HG02973 (cell line): ENCODE measurements at regions not wholly inside any gene's neighbourhood (a gene's known extent, or its start where the extent isn't known, plus 50 kb on each side); places are given as distances from the start of the nearest gene placed in this dataset.
"Not testable (repeated sequence)": the region's sequence is repeated elsewhere in the genome, so short reads cannot be mapped to it uniquely, and the experiment has no call there.

Source experiments
- ATAC-seq: cut with Tn5 transposase; IDR thresholded peaks from one replicate; pipeline ENCODE4 v1.9.1; 2021; ENCODE audit warnings: moderate library complexity; ENCODE audit not compliant: unreplicated experiment

DNA sequence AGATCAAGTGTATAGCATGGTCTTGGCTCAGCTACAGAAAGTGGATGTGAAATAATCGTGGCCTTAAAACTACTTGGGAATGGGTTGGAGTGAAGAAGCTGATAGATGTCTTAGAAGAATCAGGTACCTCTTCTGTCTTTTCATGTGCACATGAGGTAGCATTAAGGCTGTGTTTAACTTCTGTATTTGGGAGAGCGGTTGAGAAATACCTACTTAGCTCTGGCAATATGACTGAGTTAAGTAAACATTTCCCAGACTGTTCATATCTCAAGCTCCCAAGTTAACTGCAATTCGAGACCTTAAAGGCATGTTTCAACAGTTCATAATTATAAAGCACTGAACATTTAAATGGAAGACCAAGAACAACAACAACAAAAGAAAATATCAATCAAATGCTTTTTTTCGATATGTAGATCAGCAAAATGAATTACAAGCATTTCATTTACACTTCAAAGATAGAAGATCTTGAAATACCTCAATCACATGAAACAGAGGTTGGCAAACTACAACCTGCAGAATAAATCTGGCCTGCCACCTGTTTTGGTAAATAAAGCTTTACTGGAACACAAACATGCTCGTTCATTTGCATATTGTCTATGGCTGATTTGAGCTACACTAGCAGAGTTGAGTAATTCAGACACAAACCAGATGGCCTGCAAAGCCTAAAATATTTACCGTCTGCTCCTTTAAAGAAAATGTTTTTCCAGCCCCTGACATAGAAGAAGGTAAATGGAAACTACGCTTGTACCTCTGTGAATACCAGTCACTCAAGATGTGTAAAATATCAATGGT lies 337.1 kb upstream of the GLI3 start:
- no peak for ATAC-seq

DNA sequence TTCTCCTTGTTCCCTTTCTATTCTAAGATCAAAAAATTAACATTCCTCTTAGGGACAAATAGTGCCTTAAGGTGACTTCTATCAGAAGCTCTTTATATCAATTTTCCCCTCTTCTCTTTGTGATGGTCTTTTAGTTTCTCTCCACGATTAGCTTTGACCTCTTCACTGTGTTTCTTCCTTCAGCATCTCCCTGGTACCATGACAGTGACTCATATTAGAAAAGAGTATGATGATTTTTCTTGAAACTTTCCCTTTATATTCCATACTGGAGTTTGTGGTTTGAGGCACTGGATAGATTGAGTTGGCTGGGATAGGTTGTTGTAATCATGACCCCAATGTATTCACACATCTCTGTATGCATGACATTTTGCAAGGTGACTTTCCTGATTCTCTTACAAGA lies 335.6 kb upstream of the GLI3 start:
- no peak for ATAC-seq

DNA sequence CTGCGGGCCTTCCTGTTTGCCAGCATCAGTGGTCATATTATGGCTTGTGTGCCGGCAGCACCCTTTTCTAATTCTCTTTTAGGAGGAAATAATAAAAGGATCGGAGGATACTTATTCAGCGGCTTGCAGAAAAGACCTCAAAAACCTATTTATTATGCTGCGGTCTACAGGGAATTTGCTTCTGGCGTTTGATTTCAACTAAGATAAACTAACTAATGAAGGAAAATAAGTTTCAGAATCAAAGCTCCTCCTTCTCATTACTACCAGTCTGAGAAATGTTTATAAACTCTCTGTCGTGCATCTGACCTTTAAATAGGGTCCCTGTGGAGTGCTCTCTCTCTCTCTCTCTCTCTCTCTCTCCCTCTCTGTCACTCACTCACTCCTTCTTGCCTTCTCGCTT lies 335.0 kb upstream of the GLI3 start:
- ATAC-seq = no peak

DNA sequence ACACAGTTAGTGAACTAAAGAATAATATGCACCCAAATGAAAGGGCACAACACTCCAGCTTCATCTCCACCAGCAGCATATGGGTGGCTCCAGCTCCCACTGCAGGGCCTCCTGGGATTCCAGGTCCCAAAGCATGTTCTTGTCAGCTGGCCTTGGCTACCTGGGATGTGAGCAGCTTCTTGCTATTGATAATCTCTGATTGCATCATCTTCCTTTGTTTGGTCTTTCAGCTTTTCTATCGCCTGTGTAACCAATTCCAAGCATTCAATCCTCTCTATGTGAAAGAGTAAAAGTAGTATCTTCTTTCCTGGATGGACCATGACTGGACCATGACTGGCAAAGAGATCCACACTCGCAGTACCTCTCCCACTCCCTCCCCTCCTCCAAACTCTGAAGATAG lies 333.9 kb upstream of the GLI3 start:
- no peak for ATAC-seq

DNA sequence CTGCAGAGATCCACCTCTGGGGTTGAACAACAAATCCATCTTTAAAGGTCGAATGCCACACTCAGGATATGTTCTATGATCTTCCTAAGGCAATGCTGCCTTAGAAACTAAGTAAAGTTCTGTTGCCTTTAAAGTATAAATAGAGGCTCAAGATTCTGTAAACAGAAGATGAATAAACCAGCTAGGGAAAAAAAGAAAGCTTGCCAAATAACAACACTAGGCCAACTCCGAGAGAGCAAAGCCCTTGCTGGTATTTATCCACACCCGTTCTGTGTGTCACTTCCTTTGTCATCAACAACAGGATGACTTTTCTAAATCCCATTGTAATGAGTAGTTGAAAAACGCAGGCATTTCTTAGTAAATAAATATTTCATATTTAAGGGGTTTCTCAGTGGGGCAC lies 330.0 kb upstream of the GLI3 start:
- no peak for ATAC-seq

DNA sequence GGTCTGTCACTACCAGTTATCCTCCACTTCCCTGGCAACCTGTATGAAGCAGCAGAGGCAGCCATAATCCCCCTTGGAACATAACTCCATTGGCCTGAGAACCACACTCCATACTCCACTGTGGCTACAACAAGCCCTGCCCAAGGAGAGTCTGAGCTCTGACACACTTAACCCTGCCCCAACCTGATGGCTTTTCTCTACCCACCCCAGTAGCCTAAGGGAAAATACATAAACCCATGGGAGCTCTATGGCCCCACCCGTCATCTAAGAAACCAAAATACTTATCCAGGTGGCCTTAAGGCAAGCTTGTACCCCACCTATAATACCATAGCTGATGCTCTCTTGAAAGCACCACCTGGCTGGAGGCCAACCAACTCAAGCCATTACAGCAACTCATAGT lies 324.8 kb upstream of the GLI3 start:
- ATAC-seq = no peak

DNA sequence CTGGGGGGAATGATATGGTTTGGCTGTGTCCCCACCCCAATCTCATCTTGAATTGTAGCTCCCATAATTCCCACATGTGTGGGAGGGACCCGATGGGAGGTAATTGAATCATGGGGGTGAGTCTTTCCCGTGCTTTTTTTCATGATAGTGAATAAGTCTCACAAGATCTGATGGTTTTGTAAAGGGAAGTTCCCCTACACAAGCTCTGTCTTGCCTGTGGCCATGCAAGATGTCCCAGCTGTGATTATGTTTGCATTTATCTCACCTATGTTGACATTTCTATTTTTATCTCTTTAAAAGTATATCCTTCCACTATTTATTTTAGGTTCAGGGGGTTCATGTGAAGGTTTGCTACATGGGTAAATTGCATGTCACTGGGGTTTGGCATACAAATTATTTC lies 323.9 kb upstream of the GLI3 start:
- no peak for ATAC-seq

DNA sequence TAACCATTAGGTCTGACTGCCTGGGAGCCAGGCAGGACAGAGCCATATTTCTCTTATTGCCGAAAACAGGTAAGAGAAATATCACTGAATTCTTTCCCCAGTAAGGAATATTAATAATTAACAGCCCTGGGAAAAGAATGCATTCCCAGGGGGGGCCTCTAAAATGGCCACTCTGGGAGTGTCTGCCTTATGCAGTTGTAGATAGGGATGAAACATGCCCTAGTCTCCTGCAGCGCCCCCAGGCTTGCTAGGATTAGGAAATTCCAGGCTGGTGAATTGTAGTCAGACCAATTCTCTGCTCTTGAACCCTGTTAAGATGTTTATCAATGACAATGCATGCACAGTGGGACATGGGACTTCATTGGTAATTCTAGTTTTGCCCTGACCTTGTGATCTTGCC lies 317.9 kb upstream of the GLI3 start:
- ATAC-seq = not testable (repeated sequence)

DNA sequence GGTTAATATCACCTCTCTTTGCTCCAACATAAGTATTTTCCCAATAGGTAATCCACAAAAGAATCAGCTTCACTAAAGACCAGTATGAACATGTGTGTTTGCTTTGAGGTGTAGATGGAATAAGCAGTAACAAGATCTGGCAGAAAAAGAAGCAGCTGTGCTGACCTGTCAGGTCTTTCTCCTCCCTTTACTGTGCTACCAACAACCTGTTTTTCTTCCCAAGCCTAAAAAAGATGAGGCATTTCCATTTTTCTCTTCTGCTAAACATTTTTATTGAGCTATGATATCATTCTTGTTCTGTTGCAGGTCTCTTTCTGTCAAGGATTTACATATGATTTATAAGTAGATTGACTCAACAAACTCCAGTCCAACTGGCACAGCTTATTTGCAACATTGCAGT lies 315.2 kb upstream of the GLI3 start:
- no peak for ATAC-seq

DNA sequence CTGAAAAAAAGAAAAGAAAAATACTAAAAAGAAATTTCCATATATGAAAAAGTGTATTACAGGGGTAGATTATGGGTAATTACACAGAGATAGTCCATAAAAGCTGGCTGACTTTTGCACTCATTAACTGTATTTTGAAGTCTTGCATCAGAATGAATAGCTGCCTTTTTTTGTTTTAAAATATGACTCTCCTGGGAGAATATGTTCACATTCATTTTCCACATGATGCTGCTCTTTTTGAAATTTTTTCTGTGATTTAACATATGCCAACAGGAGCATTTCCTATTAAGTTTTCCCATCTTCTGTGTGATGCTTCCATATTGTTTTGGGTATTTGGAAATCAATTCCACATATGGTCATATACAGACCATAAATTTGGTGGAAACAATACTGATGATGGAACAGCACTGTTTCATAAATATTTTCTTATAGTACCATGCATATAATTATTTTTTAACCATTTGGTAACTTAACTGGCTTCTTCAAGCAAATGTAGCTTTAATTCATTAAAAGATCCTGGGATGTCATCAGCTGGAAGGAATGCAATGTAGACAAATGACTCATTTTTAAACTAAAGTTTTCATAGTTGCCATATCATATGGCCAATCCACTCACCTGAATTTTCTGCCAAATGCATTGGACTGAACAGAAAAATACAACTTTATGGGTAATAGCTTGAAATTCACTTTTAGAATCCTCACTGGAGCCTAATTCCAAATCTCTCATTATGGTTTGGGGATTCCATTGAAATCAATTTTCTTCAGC lies 313.9 kb upstream of the GLI3 start:
- no peak for ATAC-seq

DNA sequence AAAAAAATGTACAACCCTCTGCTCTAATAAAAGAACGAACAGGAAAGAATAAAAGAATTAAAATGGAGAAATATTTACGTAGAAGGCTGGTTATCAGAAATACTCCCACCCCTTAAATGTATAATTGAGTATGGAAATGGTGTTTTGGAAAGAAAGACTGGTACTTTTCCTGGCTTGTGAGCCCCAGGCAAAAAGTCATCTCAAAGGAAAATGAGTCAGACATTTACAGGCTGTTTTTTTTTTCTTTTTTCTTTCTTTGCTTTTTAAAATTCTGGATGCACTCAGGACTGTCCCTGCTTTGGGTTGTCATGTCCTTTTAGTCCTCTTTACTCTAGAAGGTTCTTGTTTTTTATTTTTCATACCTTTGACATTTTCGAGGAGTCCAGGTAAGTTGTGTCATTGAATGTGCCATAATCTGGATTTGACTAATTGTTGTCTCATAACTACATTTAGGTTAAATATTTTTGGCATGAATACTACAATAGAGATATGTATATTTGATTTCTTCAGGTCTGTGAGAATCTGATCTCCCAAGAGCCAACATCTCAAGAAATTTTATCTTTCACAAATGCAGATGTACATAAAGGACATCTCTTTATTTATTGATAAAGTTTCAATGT lies 313.0 kb upstream of the GLI3 start:
- ATAC-seq = no peak

DNA sequence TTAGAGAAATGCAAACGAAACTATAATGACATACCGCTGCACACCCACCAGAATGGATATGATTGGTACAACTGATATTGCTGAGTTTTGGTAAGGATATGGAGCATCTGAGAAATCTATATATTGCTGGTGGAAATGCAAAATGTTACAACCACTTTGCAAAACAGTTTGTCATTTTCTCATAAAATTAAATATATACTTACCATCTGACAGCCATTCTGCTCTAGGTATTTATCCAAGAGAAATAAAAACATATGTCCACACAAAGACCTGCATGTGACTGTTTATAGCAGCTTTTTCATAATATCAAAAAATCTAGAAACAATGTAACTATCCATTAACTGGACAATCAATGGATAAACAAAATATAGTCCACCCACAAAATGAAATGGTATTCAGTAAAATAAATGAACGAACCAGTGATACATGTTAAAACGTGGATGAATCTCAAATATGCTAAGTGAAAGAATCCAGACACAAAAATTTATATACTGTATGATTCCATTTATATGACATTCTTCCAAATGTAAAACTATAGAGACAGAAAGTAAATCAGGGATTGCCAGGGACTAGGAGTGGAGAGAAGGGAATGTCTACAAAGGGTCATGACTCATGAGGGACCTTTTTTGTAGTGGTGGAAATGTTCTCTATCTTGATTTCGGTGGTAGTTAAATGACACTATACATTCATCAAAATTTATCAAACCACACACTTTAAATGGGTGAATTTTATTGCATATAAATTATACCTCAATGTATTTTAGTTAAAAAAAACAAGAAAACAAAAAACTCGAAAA lies 312.0 kb upstream of the GLI3 start:
- no peak for ATAC-seq

DNA sequence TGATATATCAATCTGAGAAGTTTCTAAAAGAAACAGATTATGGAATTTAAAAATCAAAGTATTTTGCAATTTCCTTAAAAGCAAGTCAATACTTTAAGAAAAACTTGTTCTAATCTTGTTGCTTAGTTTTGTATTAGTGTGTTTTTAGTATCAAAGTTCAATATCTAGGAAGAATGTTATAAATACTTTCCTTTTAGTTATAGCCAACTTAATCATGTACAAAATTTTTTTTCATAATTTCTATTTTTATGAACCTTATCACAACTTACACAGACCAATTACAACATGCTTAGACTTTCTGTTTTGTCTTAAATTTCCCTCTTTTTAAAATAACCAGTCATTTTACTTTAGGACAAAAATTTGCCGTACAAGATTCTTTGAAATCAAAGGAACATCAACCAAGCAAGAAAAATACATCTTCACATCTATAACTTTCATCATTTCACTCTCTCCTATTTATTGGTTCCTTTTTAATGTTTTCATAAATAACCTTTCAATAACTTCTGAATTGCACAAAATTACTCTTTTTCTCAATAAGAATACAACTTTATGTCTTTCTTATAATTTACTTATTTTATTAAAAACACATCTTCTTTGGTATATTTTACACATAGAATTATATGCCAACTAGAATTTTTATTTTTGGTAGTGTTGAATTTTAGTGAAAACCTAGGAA lies 308.2 kb upstream of the GLI3 start:
- no peak for ATAC-seq

DNA sequence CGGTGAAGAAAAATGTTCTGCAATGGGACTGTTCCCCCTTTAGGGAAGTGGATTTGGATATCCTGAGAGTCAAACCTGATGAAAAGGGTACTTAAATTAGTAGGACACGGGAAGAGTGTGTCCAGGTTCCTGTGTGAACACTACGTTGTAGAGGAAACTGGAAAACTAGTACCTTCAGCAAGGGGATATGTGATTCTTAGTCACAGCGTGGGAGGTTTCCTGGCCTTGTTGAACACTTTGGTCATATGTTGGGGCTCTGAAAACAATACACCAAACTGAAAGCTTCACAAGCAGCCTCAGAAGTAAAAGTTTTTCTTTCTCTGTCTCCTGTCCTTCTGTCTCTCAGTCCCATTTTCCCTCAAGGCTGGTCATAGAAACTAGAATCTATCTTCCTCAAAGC lies 306.9 kb upstream of the GLI3 start:
- ATAC-seq = no peak

DNA sequence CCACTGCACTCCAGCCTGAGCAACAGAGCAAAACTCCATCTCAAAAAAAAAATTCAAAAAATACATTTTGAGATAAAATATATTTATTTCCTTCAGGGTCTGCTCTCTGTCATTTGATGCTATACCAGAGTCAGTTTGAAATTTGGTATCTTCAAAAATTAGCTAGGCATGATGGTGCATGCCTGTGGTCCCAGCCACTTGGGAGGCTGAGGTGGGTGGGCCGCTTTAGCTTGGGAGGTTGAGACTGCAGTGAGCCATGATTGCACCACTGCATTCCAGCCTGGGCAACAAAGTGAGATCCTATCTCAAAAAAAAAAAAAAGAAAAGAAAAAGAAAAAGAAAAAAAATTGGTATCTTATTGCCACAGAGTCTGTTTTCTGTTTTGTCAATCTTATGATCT lies 305.4 kb upstream of the GLI3 start:
- not testable (repeated sequence) for ATAC-seq

DNA sequence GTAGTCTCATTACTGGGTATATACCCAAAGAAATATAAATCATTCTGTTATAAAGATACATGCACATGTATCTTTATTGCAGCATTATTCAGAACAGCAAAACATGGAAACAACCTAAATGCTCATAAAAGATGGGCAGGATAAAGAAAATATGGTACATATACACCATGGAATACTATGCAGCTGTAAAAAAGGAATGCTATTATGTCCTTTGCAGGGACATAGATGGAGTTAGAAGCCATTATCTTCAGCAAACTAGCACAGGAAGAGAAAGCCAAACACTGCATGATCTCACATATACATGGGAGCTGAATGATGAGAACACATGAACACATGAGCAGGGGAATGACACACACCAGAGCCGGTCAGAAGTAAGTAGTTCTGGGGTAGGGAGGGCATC lies 297.4 kb upstream of the GLI3 start:
- ATAC-seq = no peak

DNA sequence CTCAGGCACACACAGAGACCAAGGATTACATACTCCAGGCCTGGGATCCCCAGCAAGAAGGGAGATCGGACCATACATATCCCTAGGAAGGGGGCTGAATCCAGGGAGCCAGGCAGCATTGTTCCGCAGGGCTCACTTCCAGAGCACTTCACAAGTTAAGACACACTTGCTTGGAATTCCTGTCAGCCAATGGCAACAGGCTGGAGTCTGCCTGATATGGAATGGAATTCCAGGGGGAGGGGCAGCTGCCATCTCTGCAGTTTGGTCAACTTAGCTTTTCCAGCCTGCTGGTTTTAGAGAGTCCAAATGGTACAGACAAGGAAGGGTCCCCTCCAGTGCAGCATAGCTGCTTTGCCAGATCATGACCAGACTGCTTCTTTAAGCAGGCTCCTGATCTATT lies 290.0 kb upstream of the GLI3 start:
- ATAC-seq = no peak

DNA sequence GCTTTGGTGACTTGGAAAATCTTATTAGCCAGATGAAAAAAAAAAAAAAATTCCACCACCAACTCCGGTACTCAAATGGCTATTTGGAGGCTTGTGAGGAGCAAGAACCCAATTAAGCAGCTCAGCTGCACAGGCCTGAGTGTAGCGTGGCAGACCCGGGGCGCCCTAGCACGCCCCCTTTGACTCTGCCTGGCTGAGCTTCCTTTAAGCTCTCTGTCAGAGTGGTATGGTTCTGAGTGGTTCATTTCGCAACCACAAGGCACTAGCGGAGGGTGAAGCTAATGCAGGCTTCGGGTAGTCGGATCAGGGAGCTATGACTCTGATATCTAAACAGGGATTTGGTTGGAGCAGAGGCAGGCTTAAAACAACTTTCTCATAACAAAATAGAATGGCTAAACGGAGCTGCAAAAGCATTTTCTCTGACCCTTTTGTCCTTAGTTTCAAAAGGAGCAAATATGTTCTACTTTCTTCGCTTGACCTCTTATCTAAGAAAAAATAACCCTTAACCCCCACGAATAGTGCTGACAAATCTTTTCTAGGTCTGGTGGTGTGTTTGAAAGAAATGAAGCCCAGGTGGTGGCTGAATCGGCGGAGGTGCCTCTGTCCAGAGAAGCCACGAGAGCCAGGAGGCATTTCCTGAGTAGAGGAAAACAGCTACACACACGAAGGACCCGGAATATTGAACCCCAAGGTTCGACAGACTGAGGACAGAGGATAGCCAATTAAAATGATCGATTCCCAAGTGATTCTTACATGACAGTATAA lies 285.4 kb upstream of the GLI3 start:
- no peak for ATAC-seq

DNA sequence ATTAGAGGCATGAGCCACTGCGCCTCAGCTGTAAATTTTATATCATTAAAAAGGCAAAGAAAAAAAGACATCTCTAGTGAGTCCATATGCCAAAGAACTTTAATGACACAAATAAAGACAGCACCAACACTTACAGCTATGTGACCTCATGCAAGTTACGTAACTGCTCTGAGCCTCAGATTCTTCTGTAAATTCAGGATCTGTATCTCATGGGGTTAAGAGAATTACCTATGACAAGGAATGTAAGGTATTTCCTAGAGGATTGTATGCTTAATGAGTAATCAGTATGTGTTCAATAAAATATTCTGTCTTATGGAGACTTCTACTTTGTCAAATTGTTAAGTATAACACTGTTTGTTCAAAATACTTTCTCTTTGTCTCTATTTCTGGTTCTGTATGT lies 274.0 kb upstream of the GLI3 start:
- no peak for ATAC-seq

DNA sequence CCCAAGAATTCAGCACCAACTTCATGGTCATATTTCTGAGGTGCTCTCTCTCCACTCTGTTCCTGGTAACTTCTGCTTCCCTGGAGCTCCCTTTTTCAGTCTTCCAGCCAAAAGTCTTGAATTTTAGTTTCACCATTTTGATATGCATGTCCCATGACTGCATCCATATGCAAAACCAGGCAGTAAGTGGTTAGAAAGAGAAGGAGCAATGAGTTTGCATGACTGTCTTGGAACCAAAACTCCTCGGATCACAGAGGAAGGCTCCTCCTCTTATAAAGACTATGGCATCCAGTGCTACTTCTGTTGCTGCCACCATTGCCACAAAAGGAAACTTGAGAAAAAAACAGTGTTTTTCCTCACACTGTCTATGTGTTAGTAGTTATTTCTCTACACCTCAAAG lies 269.1 kb upstream of the GLI3 start:
- ATAC-seq = no peak
